Loucy (cell line): ENCODE measurements at regions not wholly inside any gene's neighbourhood (a gene's known extent, or its start where the extent isn't known, plus 50 kb on each side); places are given as distances from the start of the nearest gene placed in this dataset.

Source experiments
- H2AFZ ChIP-seq: fragments of 200-600 bp; sonication (generic); 2 replicates; pipeline ENCODE4 v1.6.0; 2016; ENCODE audit warnings: antibody characterized with exemption, mild to moderate bottlenecking, low read length, moderate library complexity
- H3F3A ChIP-seq: fragments of 200-600 bp; 2 replicates; pipeline ENCODE4 v1.6.0; 2016; ENCODE audit warnings: antibody characterized with exemption, low read depth, mild to moderate bottlenecking
- H3K27me3 ChIP-seq: fragments of 200-600 bp; sonication (generic); 2 replicates; pipeline ENCODE4 v1.6.1; 2014; ENCODE audit warnings: low read length, mild to moderate bottlenecking; ENCODE audit not compliant: insufficient read depth, poor library complexity, severe bottlenecking
- H3K36me3 ChIP-seq: fragments of 200-600 bp; sonication (generic); 2 replicates; pipeline ENCODE4 v1.6.1; 2016; ENCODE audit warnings: low read length; ENCODE audit not compliant: insufficient read depth
- H3K4me1 ChIP-seq: fragments of 200-600 bp; sonication (generic); 2 replicates; pipeline ENCODE4 v1.5.1; 2014; ENCODE audit warnings: low read length, mild to moderate bottlenecking; ENCODE audit not compliant: insufficient read depth, poor library complexity, severe bottlenecking
- H3K4me2 ChIP-seq: fragments of 200-600 bp; sonication (generic); 2 replicates; pipeline ENCODE4 v1.6.0; 2014; ENCODE audit warnings: antibody characterized with exemption, low read length, low read depth, mild to moderate bottlenecking; ENCODE audit not compliant: poor library complexity, severe bottlenecking
- H3K4me3 ChIP-seq: fragments of 200-600 bp; sonication (generic); 2 replicates; pipeline ENCODE4 v1.5.1; 2014; ENCODE audit warnings: low read length, mild to moderate bottlenecking, mixed read lengths; ENCODE audit not compliant: poor library complexity, severe bottlenecking
- H3K79me2 ChIP-seq: fragments of 200-600 bp; sonication (generic); 2 replicates; pipeline ENCODE4 v1.6.1; 2014; ENCODE audit warnings: low read length; ENCODE audit not compliant: insufficient read depth
- H3K9ac ChIP-seq: fragments of 200-600 bp; sonication (generic); 2 replicates; pipeline ENCODE4 v1.6.0; 2014; ENCODE audit warnings: mild to moderate bottlenecking, low read depth, low read length, moderate library complexity; ENCODE audit not compliant: poor library complexity, severe bottlenecking
- H3K9me2 ChIP-seq: fragments of 200-600 bp; sonication (generic); replicated peaks from 2 replicates; pipeline ENCODE4 v1.6.1; 2016; ENCODE audit warnings: low read depth, low read length, mixed read lengths
- H3K9me3 ChIP-seq: fragments of 200-600 bp; sonication (generic); 2 replicates; pipeline ENCODE4 v1.6.1; 2014; ENCODE audit warnings: mild to moderate bottlenecking, antibody characterized with exemption, low read length, low read depth; ENCODE audit not compliant: insufficient read depth
- H4K20me1 ChIP-seq: fragments of 200-600 bp; sonication (generic); 2 replicates; pipeline ENCODE4 v1.6.0; 2014; ENCODE audit warnings: antibody characterized with exemption, low read length, mild to moderate bottlenecking; ENCODE audit not compliant: insufficient read depth, poor library complexity, severe bottlenecking
- EZH2phosphoT487 ChIP-seq: fragments of 200-600 bp; IDR thresholded peaks from 2 replicates; pipeline ENCODE4 v1.6.1; 2018; ENCODE audit warnings: antibody characterized with exemption, mild to moderate bottlenecking, moderate library complexity, borderline replicate concordance
- TF ChIP-seq, protein P1 (sequence below): fragments of 200-600 bp; sonication (generic); conservative IDR thresholded peaks from 2 replicates; pipeline ENCODE4 v1.5.1; 2014; ENCODE audit warnings: mild to moderate bottlenecking, antibody characterized with exemption, low read length

DNA sequence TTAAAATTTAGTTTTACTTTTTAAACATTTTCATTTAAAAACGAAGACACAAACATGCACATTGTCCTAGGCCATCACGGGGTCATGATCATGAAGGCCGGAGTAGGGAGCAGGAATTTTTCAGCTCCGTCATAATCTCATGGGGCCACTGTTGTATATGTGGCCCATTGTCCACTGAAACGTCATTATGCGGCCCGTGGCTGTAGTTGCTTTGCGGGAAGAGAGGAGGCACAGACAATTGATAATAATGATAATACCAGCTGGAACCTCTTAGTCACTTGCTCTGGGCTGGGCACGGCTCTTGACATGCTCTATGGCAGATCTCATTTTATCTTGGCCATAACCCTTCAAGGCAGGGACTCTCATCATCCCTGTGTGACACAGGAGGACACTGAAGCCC is 56.5 kb upstream of the FNDC1 start:
- H3K27me3 ChIP-seq: no peaks in the 10 kb centered on the region
- no peaks in the 10 kb centered on the region for H4K20me1 ChIP-seq
- TF ChIP-seq EZH2phosphoT487: no peak
- TF ChIP-seq, protein P1, sequence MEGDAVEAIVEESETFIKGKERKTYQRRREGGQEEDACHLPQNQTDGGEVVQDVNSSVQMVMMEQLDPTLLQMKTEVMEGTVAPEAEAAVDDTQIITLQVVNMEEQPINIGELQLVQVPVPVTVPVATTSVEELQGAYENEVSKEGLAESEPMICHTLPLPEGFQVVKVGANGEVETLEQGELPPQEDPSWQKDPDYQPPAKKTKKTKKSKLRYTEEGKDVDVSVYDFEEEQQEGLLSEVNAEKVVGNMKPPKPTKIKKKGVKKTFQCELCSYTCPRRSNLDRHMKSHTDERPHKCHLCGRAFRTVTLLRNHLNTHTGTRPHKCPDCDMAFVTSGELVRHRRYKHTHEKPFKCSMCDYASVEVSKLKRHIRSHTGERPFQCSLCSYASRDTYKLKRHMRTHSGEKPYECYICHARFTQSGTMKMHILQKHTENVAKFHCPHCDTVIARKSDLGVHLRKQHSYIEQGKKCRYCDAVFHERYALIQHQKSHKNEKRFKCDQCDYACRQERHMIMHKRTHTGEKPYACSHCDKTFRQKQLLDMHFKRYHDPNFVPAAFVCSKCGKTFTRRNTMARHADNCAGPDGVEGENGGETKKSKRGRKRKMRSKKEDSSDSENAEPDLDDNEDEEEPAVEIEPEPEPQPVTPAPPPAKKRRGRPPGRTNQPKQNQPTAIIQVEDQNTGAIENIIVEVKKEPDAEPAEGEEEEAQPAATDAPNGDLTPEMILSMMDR: no peak
- no peak overlapping the region for H3K9ac ChIP-seq
- no peaks in the 10 kb centered on the region for H3K79me2 ChIP-seq
- H3F3A ChIP-seq: peaks cover 4% of the 10 kb centered on the region; the same call in 1 of the 2 replicates
- no peak overlapping the region for H3K4me2 ChIP-seq
- no peak overlapping the region for H2AFZ ChIP-seq
- H3K4me3 ChIP-seq: no peak overlapping the region
- H3K4me1 ChIP-seq: peaks cover 17% of the 10 kb centered on the region
- H3K9me3 ChIP-seq: no peaks in the 10 kb centered on the region
- no peaks in the 10 kb centered on the region for H3K36me3 ChIP-seq
- no peaks in the 10 kb centered on the region for H3K9me2 ChIP-seq

DNA sequence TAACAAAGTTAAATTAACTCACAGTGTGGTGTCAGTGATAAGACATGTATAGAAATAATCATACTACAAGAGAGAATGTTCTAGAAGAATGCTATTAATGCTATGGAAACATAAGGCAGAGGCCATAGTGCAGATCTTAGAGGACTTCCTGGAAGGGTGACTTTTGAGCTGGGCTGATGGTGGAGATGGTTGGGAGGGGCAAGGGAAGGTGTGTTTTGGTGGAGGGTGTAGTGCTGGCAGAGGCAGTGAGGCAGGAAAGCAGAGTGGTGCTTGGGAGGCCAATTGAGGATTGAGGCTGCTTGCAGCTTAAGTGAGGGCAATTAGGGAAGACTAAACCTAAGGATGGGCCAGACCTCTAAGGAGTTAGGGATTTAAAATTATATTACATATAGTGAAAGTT is 58.5 kb upstream of the FNDC1 start:
- Histone ChIP-seq H3K4me2 (peak overlapping the region; percentile 8), H3F3A (peaks cover 8% of the 10 kb centered on the region; the same call in 1 of the 2 replicates), H3K36me3 (no peaks in the 10 kb centered on the region), H3K4me3 (no peak overlapping the region), H3K9ac (no peak overlapping the region), H4K20me1 (no peaks in the 10 kb centered on the region), H3K27me3 (no peaks in the 10 kb centered on the region), H3K9me3 (no peaks in the 10 kb centered on the region), H3K9me2 (no peaks in the 10 kb centered on the region), H3K79me2 (no peaks in the 10 kb centered on the region), H3K4me1 (peaks cover 33% of the 10 kb centered on the region), H2AFZ (peak overlapping the region; percentile 49)
- TF ChIP-seq EZH2phosphoT487: no peak
- TF ChIP-seq, protein P1: no peak

DNA sequence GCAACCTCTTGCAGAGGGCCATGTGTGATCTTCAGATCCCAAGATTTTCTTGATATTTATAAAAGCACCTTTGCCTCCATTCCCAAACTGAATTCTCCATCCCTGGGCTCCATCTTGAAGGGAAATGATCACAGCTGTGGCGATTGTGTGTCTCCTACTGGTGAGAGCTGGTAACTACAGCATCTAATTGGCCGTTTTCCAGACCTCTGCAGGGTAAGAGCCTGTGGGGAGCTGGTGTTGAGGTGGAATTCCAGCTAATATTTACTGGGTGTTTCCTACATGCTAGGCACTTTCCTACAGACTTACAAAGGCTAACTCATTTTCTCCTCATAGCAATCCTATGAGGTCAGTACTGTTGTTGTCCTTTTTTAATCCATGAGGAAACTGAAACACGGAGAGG is 59.2 kb upstream of the FNDC1 start:
- no peaks in the 10 kb centered on the region for H4K20me1 ChIP-seq
- H3K9me3 ChIP-seq: no peaks in the 10 kb centered on the region
- H3K9ac ChIP-seq: no peak overlapping the region
- no peak overlapping the region for H3K4me3 ChIP-seq
- H3K27me3 ChIP-seq: no peaks in the 10 kb centered on the region
- no peaks in the 10 kb centered on the region for H3K36me3 ChIP-seq
- H3F3A ChIP-seq: peaks cover 8% of the 10 kb centered on the region; the same call in 1 of the 2 replicates
- no peaks in the 10 kb centered on the region for H3K79me2 ChIP-seq
- H3K9me2 ChIP-seq: no peaks in the 10 kb centered on the region
- TF ChIP-seq, protein P1: peak; percentile 89
- no peak for TF ChIP-seq EZH2phosphoT487
- H3K4me2 ChIP-seq: peak overlapping the region; percentile 8
- H2AFZ ChIP-seq: peak overlapping the region; percentile 49; the same call in 1 of the 2 replicates
- H3K4me1 ChIP-seq: peaks cover 35% of the 10 kb centered on the region
